ACC112 (cell line): ENCODE measurements at regions not wholly inside any gene's neighbourhood (a gene's known extent, or its start where the extent isn't known, plus 50 kb on each side); places are given as distances from the start of the nearest gene placed in this dataset.

ENCODE experiments used
- H2AFZ ChIP-seq: fragments of 200-600 bp; sonication (generic); one replicate; pipeline ENCODE4 v1.6.0; 2017; ENCODE audit warnings: antibody characterized with exemption, low read length; ENCODE audit not compliant: unreplicated experiment
- H3K27ac ChIP-seq: fragments of 200-600 bp; sonication (generic); 2 replicates; pipeline ENCODE4 v1.5.1; 2014; ENCODE audit warnings: low read depth, mild to moderate bottlenecking, antibody characterized with exemption, low read length, moderate library complexity
- H3K27me3 ChIP-seq: fragments of 200-600 bp; sonication (generic); 2 replicates; pipeline ENCODE4 v1.6.1; 2014; ENCODE audit warnings: mild to moderate bottlenecking, antibody characterized with exemption, low read length, moderate library complexity, mixed read lengths; ENCODE audit not compliant: insufficient read depth
- H3K36me3 ChIP-seq: fragments of 200-600 bp; sonication (generic); 2 replicates; pipeline ENCODE4 v1.6.1; 2016; ENCODE audit warnings: mild to moderate bottlenecking, antibody characterized with exemption, low read length, moderate library complexity, mixed read lengths; ENCODE audit not compliant: insufficient read depth
- H3K4me1 ChIP-seq: fragments of 200-600 bp; sonication (generic); one replicate; pipeline ENCODE4 v1.6.1; 2016; ENCODE audit warnings: low read length, mixed read lengths; ENCODE audit not compliant: insufficient read depth, unreplicated experiment, control insufficient read depth
- H3K4me3 ChIP-seq: fragments of 200-600 bp; sonication (generic); 2 replicates; pipeline ENCODE4 v1.5.1; 2014; ENCODE audit warnings: mild to moderate bottlenecking, low read depth, low read length
- H3K79me2 ChIP-seq: fragments of 200-600 bp; sonication (generic); one replicate; pipeline ENCODE4 v1.6.0; 2016; ENCODE audit warnings: low read length; ENCODE audit not compliant: control insufficient read depth, unreplicated experiment, insufficient read depth

GRCh38 chr2:59019566-59020159, 778.5 kb upstream of the FANCL start:
- no peaks in the 10 kb centered on the region for H3K36me3 ChIP-seq
- H3K4me3 ChIP-seq = no peak overlapping the region
- H3K4me1 ChIP-seq = no peaks in the 10 kb centered on the region
- no peaks in the 10 kb centered on the region for H3K79me2 ChIP-seq
- no peak overlapping the region for H3K27ac ChIP-seq
- no peaks in the 10 kb centered on the region for H3K27me3 ChIP-seq
- no peak overlapping the region for H2AFZ ChIP-seq

- H3K27me3 ChIP-seq = no peaks in the 10 kb centered on the region
- H3K4me1 ChIP-seq = no peaks in the 10 kb centered on the region
- no peak overlapping the region for H2AFZ ChIP-seq
- no peak overlapping the region for H3K4me3 ChIP-seq
- H3K36me3 ChIP-seq = no peaks in the 10 kb centered on the region
- H3K27ac ChIP-seq = no peak overlapping the region
- no peaks in the 10 kb centered on the region for H3K79me2 ChIP-seq
Measured at GRCh38 chr2:59018737-59019136, 777.6 kb upstream of the FANCL start.

- Histone ChIP-seq H3K27me3 (no peaks in the 10 kb centered on the region), H3K36me3 (no peaks in the 10 kb centered on the region), H3K4me3 (no peak overlapping the region), H3K4me1 (no peaks in the 10 kb centered on the region), H3K27ac (no peak overlapping the region), H3K79me2 (no peaks in the 10 kb centered on the region), H2AFZ (no peak overlapping the region)
Measured at GRCh38 chr2:59015027-59015426, 773.9 kb upstream of the FANCL start.

GRCh38 chr2:59012971-59013370, 771.8 kb upstream of the FANCL start:
- no peak overlapping the region for H3K4me3 ChIP-seq
- no peaks in the 10 kb centered on the region for H3K4me1 ChIP-seq

GRCh38 chr2:59012234-59012633, 771.1 kb upstream of the FANCL start:
- Histone ChIP-seq H2AFZ (no peak overlapping the region), H3K27me3 (no peaks in the 10 kb centered on the region), H3K4me3 (no peak overlapping the region), H3K79me2 (no peaks in the 10 kb centered on the region), H3K27ac (no peak overlapping the region), H3K36me3 (no peaks in the 10 kb centered on the region), H3K4me1 (no peaks in the 10 kb centered on the region)

More at GRCh38 chr2:59012971-59013370, 771.8 kb upstream of the FANCL start:
- Histone ChIP-seq H3K27me3 (no peaks in the 10 kb centered on the region), H3K36me3 (no peaks in the 10 kb centered on the region), H3K79me2 (no peaks in the 10 kb centered on the region), H2AFZ (no peak overlapping the region), H3K27ac (no peak overlapping the region)

- H2AFZ ChIP-seq = no peak overlapping the region
- H3K4me1 ChIP-seq = no peaks in the 10 kb centered on the region
- H3K4me3 ChIP-seq = no peak overlapping the region
- no peaks in the 10 kb centered on the region for H3K27me3 ChIP-seq
- no peaks in the 10 kb centered on the region for H3K79me2 ChIP-seq
- H3K36me3 ChIP-seq = no peaks in the 10 kb centered on the region
- no peak overlapping the region for H3K27ac ChIP-seq
Measured at GRCh38 chr2:59008950-59009349, 767.8 kb upstream of the FANCL start.

- Histone ChIP-seq H3K36me3 (no peaks in the 10 kb centered on the region), H2AFZ (no peak overlapping the region), H3K27ac (no peak overlapping the region), H3K79me2 (no peaks in the 10 kb centered on the region), H3K4me3 (no peak overlapping the region), H3K27me3 (no peaks in the 10 kb centered on the region), H3K4me1 (no peaks in the 10 kb centered on the region)
Measured at GRCh38 chr2:59005836-59006615, 764.9 kb upstream of the FANCL start.

- H2AFZ ChIP-seq = no peak overlapping the region
- no peaks in the 10 kb centered on the region for H3K27me3 ChIP-seq
- no peak overlapping the region for H3K4me3 ChIP-seq
- H3K27ac ChIP-seq = no peak overlapping the region
- H3K36me3 ChIP-seq = no peaks in the 10 kb centered on the region
- no peaks in the 10 kb centered on the region for H3K4me1 ChIP-seq
- H3K79me2 ChIP-seq = no peaks in the 10 kb centered on the region
Measured at GRCh38 chr2:59004621-59005020, 763.5 kb upstream of the FANCL start.

GRCh38 chr2:59000796-59001195, 759.7 kb upstream of the FANCL start:
- Histone ChIP-seq H3K27me3 (no peaks in the 10 kb centered on the region), H3K27ac (no peak overlapping the region), H3K79me2 (no peaks in the 10 kb centered on the region), H3K36me3 (no peaks in the 10 kb centered on the region), H2AFZ (no peak overlapping the region), H3K4me1 (no peaks in the 10 kb centered on the region), H3K4me3 (no peak overlapping the region)

- H3K27ac ChIP-seq = no peak overlapping the region
- no peaks in the 10 kb centered on the region for H3K4me1 ChIP-seq
- H3K36me3 ChIP-seq = no peaks in the 10 kb centered on the region
- H2AFZ ChIP-seq = no peak overlapping the region
- H3K27me3 ChIP-seq = no peaks in the 10 kb centered on the region
- no peak overlapping the region for H3K4me3 ChIP-seq
- no peaks in the 10 kb centered on the region for H3K79me2 ChIP-seq
Measured at GRCh38 chr2:58992062-58992706, 751.1 kb upstream of the FANCL start.

GRCh38 chr2:58991357-58991756, 750.2 kb upstream of the FANCL start:
- H3K4me1 ChIP-seq = no peaks in the 10 kb centered on the region
- H2AFZ ChIP-seq = no peak overlapping the region
- no peak overlapping the region for H3K27ac ChIP-seq
- no peaks in the 10 kb centered on the region for H3K36me3 ChIP-seq
- H3K4me3 ChIP-seq = no peak overlapping the region
- no peaks in the 10 kb centered on the region for H3K79me2 ChIP-seq
- H3K27me3 ChIP-seq = no peaks in the 10 kb centered on the region
